NCI-H226 (cell line): ENCODE measurements at regions not wholly inside any gene's neighbourhood (a gene's known extent, or its start where the extent isn't known, plus 50 kb on each side); places are given as distances from the start of the nearest gene placed in this dataset.
"Not testable (repeated sequence)": the region's sequence is repeated elsewhere in the genome, so short reads cannot be mapped to it uniquely, and the experiment has no call there.

ENCODE experiments used
- DNase-seq: peaks from one replicate; pipeline ENCODE4 v3.0.0-alpha.2; 2015

DNA sequence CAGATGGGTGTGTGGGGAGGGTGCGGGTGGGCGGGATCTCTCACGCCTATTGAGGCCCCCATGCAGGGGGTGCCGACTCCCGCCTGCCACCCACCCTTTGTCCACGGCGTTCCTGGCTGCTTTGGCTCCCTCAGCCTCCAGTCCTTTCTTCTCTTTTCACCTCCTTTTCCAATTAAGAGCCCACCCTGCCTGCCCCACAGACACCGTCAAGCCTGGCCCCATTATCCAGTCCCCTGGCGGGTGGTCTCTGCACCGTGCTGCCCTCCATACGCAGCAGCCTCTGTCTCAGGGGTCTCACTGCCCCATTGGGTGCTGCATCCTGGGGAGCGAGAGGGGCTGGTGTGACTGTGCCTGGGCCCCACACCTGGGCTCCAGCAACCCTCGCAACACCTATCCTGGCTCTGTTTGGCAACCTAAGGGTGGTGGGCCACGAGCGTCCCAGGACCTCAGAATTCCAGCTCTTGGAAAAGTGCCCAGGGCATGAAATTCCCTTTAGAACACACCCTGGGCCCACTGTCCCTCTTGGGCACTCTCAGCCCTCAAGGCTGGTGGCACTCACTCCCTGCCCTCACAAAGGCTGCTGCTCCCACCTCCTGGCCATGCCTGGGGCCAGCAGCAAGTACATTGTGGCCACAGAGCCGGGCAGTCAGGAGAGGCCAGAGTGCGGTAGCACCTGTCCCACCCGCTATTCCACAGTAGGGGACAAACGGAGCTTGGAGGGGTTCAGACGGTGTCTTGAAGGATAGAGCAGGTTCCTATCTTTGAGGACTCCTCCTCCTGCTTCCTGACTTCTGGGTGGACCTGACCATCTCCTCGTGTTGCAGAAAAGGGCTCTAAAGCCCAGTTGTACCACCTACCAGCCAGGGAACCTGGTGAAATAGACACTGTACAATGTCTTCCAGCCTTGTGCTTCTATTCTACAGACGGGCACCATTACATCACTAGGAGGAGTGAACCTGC is 114.1 kb downstream of the KIF26A start:
- no peak for DNase-seq

- DNase-seq = no peak
These were observed 114.9 kb downstream of the KIF26A start for GRCh38 chr14:104253223-104253822.

DNA sequence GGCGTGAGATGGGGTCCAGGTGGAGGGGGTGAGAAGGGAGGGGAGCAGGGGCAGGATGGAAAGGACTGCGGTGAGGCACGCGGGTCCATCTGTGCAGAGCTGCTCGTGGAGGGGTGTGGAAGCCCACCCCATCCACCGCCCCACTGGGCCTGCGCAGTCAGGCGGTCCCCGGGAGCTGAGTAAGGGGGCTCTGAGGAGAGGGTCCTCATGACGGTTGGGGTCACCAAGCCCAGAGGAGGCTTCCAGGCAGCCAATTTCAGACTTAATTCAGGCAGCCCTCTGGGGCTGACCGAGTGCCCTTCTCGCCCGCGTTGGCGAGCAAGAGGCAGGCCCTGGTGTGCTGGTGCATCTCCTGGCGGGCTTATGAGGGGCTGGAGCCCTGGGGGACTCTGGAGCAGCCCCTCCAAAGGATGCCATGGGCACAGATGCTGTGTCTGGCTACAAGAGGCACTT is 115.5 kb downstream of the KIF26A start:
- no peak for DNase-seq

DNA sequence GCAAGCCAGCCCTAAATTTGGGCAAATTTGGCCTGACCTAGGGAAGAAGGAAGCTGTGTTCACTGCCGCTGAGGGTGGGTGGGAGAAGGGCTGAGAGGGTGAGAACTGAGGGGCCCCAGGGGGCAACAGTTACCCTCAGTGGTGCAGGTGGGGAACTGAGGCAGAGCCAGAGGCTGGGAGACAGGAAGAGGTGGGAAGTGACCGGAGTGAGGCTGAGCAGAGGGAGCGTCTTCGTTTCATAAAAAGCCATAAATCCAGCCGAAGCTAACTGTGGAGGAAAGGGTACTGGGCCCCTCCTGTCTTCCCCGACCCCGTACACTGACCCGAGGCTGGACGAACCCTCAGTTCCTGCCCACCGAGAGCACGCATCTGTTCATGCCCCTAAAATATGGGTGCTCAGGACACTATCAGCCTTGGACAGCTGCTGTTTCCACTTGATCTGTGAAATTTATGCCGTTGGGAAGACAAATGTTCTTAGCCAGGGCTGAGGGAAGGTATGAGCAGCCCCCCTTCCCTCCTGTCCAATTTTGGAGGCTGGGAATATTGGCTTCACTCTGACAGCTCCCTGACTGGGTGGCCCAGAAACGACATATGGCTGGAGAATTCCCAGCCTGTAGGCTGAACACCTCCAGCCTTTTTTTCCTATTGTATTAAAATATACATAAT is 116.5 kb downstream of the KIF26A start:
- DNase-seq = no peak

DNA sequence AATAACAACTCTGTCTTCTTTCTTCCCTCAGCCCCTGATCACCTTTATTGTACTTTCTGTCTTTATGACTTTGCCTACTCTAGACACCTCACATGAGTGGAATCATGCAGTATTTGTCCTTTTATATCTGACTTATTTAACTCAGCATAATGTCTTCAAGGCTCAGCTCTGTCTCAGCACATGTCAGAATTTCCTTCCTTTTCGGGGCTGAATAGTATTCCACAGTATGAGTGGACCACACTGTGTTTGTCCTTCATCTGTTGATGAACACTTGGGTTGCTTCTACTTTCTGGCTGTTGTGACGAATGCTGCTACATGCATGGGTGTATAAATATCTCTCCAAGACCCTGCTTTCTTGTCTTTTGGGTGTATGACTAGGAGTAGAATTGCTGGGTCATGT is 117.6 kb downstream of the KIF26A start:
- DNase-seq = no peak

- no peak for DNase-seq
These were observed 124.4 kb downstream of the KIF26A start for GRCh38 chr14:104262515-104263514.

GRCh38 chr14:104263675-104264358 is 125.4 kb downstream of the KIF26A start:
- DNase-seq = no peak

- DNase-seq = no peak
These were observed 126.3 kb downstream of the KIF26A start for GRCh38 chr14:104264495-104265265.

DNA sequence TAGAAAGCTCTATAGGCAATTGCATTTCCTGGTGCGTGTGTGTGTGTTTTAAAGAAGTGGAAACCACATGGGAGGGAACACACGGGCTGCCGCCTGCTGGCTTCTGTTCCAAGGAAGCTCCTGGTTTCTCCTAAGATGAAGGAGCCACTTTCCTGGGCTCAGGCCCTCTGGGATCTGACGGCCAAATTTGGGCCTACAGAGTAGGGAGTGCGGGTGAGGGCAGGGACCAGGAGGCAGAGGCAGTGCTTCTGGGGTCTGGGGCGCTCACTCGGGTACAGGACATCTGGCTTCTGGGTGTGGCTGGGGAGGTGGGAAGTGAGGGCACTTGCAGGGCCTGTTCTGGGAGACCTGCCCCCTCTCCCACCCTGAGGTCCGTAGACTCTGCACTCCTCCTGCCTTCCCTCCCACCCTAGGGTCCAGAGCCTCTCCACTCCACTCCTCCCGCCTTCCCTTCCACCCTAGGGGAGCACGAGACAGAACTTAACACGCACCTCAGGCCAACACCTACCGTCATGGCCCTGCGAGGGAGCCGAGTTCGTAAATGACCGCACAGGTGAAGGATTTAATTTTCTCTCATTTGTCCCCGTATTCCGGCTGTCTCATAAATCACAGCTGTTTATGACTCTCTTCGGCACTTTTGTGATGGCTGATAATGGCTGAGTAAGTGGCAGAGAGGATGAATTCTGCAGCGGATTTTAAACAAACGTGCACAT is 127.7 kb downstream of the KIF26A start:
- no peak for DNase-seq

GRCh38 chr14:104266631-104267575 is 128.5 kb downstream of the KIF26A start:
- DNase-seq = no peak

DNA sequence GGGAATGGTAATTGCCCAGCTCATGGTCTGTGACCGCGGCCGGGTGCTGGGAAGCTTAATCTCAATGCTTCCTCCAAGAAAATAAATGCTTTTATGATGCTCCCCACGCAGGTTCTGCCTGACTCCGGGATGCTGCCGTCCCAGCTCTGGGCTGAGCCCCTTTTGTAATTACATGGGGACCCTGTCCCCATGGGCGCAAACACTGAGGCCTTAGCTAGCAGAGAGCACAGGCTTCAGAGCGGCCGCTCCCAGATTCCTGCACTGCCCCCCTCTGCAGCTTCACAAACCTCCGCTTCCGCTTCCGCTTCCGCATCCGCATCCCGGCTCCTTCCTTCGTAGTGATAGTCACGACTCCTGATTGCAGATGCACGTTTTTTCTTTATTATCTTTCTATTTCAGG is 129.5 kb downstream of the KIF26A start:
- DNase-seq = no peak

DNA sequence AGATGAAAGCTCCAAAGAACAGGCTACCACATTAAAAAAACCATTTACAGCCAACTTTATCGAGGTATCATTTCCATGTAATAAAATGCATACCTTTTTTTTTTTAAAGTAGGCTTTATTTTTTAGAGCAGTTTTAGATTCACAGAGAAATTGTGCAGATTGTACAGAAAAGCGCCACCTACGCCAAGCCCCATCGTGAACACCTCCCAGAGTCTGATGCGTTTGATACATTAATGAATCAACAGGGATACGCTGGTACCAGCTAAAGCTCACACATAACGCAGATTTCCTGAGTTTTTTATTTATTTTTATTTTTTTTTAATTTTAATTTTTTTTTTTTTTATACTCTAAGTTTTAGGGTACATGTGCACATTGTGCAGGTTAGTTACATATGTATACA is 129.9 kb downstream of the KIF26A start:
- DNase-seq = no peak

DNA sequence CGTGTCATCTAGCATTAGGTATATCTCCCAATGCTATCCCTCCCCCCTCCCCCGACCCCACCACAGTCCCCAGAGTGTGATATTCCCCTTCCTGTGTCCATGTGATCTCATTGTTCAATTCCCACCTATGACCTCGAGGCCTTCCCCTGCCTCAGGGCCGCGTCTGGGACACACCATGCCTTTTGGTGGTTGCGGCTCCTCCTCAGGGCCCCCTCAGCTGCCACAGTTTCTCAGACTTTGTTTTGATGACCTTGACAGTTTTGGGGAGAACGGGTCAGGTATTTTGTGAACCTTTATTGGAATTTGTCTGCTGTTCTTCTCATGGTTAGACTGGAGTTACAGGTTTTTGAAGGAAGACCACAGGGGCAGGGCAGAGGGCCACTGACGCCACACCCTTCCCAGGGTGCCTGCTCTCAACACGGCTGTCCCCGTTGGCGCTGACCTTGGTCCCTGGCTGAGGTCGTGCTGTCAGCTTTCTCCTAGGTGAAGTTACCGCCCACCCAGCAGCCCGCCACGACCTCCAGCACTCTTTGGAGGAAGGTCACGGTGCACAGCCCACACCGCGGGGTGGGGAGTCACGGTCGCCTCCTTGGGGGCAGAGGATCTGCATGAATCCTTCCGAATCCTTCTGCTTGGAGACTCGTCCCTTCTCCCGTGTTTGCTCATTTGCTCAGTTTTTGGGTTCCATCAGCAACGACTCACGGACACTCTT is 130.5 kb downstream of the KIF26A start:
- DNase-seq = no peak

DNA sequence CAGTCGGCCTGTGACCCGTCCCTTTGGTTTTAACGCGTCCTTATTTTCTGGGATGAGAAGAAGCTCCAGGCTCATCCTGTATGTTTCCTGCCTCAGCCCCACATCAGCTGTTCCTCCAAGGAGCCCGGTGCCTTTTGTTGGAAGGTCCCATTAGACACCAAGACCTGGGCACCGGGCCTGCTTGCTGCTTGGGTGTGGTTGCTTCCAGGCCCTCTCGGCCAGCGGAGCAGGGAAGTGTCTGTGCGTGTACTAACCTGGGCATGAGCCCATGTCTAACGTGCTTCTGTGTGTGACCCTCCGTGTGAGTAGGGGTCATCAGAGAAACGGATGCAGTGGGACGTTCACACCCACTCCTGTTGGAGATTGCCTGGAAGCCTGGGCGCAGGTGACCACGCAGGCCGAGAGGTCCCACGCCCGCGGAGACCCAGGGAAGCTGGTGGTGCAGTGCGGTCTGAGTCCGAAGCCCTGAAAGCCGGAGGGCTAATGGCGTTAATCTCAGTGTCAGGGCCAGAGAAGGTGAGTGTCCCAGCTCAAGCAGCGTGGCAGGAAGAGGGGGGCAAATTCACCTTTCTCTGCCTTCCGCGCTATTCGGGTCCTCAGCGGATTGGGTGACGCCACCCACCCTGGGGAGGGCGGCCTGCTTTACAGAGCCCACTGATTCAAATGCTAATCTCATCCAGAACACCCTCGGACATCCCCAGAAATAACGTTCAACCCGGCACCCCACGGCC is 131.3 kb downstream of the KIF26A start:
- not testable (repeated sequence) for DNase-seq

DNA sequence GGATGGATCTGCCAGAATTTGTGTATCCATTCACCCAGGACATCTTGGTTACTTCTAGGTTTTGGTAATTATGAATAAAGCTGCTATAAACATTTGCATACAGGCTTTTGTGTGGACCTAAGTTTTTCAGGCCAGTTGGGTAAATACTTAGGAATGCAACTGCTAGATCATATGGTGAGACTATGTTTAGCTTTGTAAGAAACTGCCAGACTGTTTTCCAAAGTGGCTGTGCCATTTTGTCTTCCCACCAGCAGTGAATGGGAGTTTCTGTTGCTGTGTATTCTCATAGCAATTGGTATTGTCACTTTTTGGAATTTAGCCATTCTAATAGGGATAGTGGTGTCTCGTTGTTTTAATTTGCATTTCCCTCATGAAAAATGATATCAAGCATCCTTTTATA is 133.0 kb downstream of the KIF26A start:
- DNase-seq = no peak

DNA sequence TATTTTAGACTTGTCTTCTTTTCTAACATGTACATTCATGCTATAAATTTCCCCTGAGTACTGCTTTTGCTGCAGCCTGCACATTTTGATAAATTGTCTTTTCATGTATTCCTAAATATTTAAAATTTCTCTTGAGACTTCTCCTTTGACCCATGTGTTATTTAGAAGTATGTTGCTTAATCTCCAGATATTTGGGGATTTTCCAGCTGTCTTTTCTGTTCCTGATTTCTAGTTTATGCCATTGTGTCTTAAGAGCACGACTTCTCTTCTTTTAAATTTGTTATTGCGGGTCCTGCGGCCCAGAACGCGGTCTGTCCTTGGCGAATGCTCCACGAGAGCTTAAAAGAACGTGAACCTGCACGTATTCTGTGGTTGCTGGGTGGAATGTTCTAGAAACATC is 136.4 kb downstream of the KIF26A start:
- DNase-seq = no peak

GRCh38 chr14:104277416-104278213 is 139.2 kb downstream of the KIF26A start:
- no peak for DNase-seq
